Fibroblast of pulmonary artery (primary cell): ENCODE measurements at regions not wholly inside any gene's neighbourhood (a gene's known extent, or its start where the extent isn't known, plus 50 kb on each side); places are given as distances from the start of the nearest gene placed in this dataset.
"Not testable (repeated sequence)": the region's sequence is repeated elsewhere in the genome, so short reads cannot be mapped to it uniquely, and the experiment has no call there.

Experiments used
- DNase-seq: peaks from one replicate; pipeline ENCODE4 v3.0.0-alpha.2; 2010; ENCODE audit warnings: low read depth
- H3K4me3 ChIP-seq: replicated peaks from 2 replicates; pipeline ENCODE4 v1.5.1; 2011; ENCODE audit warnings: low read depth, mild to moderate bottlenecking, control low read depth, low read length, moderate library complexity
- CTCF ChIP-seq: IDR thresholded peaks from 2 replicates; pipeline ENCODE4 v1.5.1; 2011; ENCODE audit warnings: mild to moderate bottlenecking, control low read depth, low read length, inconsistent platforms; ENCODE audit errors: missing control alignments

- TF ChIP-seq CTCF: no peak
- no peak overlapping the region for H3K4me3 ChIP-seq
- no peak for DNase-seq
These were observed 848.9 kb downstream of the TRIML1 start for GRCh38 chr4:188988131-188988530.

GRCh38 chr4:188989371-188989770, 850.1 kb downstream of the TRIML1 start:
- no peak for TF ChIP-seq CTCF
- no peak overlapping the region for H3K4me3 ChIP-seq
- DNase-seq: no peak

DNA sequence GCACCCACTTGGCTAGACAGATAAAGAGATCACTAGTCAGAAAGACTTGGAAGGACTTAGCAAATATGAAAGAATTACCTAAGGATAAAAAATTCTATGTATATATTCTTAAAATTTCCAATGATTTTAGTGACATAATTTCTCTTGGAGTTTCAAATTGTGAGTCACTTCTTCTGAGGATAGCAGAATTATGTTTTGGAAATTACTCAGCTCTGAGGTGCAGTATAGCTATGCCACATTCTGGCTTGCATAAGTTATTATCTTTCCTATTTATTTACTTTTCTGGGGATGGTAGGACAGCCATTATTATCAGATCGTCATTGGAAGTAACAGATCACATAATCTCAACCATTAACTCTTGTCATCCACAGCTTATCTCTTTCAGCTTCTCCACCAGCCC, 853.5 kb downstream of the TRIML1 start:
- DNase-seq: no peak
- no peak overlapping the region for H3K4me3 ChIP-seq
- no peak for TF ChIP-seq CTCF

- no peak overlapping the region for H3K4me3 ChIP-seq
- TF ChIP-seq CTCF: no peak
- DNase-seq: no peak
These were observed 854.6 kb downstream of the TRIML1 start for GRCh38 chr4:188993871-188994270.

DNA sequence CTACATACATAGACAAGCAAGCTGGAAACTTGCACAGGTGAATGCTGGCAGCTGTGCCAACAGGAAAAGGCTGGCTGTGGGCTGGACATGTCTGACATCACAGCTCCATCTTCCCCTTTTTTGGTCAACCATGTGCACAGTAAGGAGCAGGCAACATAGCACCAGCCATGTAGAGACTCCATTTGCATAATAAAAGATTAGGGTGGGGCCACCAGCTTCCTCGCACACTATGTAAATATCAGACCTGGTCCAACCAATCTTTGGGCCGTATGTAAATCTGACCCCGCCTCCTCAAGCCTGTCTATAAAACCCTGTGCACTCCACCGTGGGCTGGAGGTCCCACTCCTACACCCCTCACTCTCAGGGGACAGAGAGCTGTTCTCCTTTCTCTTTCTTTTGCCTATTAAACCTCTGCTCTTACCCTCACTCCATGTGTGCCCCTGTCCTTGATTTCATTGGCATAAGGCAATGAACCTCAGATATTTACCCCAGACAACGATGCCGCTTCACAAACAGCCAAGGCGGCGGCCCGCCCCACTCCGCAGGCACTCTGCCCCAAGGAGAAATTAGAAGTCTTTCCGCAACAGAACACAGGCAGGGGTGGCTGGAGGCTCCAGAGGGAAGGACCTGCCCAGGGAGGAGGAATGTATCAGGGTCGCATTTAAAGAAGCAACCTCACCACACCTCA, 862.2 kb downstream of the TRIML1 start:
- DNase-seq: no peak
- H3K4me3 ChIP-seq: no peak overlapping the region
- TF ChIP-seq CTCF: no peak

DNA sequence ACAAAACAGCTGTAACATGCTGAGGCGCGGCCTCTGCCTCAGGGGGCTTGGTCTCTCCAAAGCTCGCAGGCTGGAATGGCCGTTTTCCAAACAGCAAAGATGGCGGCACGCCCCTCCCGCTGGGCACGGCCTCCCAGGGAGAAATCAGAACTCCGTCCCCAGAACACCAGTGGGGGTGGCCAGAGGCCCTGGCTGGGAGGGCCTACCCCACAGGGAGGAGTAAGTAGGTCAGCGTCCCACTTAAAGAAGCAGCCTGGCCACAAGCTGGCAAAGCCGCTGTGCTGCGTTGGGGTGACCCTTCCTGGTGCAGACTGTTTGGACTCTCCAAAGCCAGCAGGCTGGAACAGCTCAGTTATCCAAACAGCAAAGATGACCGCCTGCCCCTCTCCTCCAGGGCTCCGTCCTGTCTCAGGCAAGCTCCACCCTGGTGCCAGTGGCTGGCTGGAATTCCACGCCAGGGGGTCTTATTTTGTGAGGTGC, 862.8 kb downstream of the TRIML1 start:
- no peak for DNase-seq
- no peak for TF ChIP-seq CTCF
- no peak overlapping the region for H3K4me3 ChIP-seq

DNA sequence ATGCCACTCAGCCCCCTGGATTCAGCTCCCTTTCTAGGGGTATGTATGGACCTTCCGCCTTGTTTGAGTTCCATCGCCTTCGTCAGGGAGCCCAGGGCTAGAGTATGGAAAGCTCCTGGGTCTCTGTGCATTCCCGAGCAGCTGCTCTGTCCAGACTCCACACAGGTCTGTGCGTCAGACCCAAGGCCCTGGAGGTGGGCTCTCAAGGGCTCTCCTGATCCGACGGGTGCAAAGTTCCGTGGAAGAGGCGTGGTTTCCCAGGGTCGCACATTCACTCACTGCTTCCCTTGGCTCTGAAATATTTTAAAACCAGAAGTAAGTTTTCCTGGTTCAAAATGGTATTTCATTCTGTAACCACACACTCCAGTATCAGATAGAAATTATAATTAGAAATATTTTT, 863.2 kb downstream of the TRIML1 start:
- TF ChIP-seq CTCF: no peak
- DNase-seq: no peak
- H3K4me3 ChIP-seq: no peak overlapping the region

GRCh38 chr4:189010452-189011217, 871.4 kb downstream of the TRIML1 start:
- not testable (repeated sequence) for DNase-seq

More at GRCh38 chr4:189010452-189011217, 871.4 kb downstream of the TRIML1 start:
- H3K4me3 ChIP-seq: not testable (repeated sequence)
